Panc1 (cell line): ENCODE measurements at regions not wholly inside any gene's neighbourhood (a gene's known extent, or its start where the extent isn't known, plus 50 kb on each side); places are given as distances from the start of the nearest gene placed in this dataset.

ENCODE experiments used
- POLR2AphosphoS5 ChIP-seq: IDR thresholded peaks from 2 replicates; pipeline ENCODE4 v1.6.1; 2012; ENCODE audit warnings: mild to moderate bottlenecking, low read depth, low read length, moderate library complexity
- TCF7L2 ChIP-seq: IDR thresholded peaks from 2 replicates; pipeline ENCODE4 v1.6.1; 2011; ENCODE audit warnings: mild to moderate bottlenecking, low read depth, low read length, inconsistent platforms
- TF ChIP-seq, protein P1 (sequence below): fragments of 450-650 bp; IDR thresholded peaks from 2 replicates; pipeline ENCODE4 v1.5.1; 2017; ENCODE audit warnings: mild to moderate bottlenecking
- TF ChIP-seq, protein P2 (sequence below), 2 experiments: IDR thresholded peaks; 2 replicates each; pipeline ENCODE4 v1.6.1; 2011 to 2012; ENCODE audit warnings: low read depth in 2 of 2, control low read depth in 1 of 2, low read length in 1 of 2, mild to moderate bottlenecking in 1 of 2, moderate library complexity in 1 of 2; ENCODE audit not compliant: insufficient read depth in 1 of 2

DNA sequence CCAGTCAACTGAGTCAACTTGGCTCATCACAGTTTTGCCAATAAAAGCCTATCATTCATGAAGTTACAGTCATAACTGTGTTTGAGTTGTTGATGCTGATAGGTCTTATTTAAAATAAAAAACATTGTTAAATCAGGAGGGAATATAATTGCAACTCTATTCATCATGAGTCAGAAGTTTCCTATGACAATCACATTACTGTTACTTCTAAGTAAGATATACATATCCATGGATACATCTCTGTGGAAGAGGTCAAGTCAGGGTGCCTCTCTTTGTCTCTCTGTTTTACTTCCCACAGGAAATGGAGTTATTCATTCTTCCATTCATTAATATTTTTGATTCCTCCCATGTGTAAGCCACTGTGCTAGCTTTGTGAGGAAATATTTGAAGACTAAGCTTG, 2015.4 kb upstream of the WWC1 start:
- TF ChIP-seq, protein P1, sequence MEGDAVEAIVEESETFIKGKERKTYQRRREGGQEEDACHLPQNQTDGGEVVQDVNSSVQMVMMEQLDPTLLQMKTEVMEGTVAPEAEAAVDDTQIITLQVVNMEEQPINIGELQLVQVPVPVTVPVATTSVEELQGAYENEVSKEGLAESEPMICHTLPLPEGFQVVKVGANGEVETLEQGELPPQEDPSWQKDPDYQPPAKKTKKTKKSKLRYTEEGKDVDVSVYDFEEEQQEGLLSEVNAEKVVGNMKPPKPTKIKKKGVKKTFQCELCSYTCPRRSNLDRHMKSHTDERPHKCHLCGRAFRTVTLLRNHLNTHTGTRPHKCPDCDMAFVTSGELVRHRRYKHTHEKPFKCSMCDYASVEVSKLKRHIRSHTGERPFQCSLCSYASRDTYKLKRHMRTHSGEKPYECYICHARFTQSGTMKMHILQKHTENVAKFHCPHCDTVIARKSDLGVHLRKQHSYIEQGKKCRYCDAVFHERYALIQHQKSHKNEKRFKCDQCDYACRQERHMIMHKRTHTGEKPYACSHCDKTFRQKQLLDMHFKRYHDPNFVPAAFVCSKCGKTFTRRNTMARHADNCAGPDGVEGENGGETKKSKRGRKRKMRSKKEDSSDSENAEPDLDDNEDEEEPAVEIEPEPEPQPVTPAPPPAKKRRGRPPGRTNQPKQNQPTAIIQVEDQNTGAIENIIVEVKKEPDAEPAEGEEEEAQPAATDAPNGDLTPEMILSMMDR: no peak
- TF ChIP-seq POLR2AphosphoS5 (no peak), TCF7L2 (no peak)
- TF ChIP-seq, protein P2, sequence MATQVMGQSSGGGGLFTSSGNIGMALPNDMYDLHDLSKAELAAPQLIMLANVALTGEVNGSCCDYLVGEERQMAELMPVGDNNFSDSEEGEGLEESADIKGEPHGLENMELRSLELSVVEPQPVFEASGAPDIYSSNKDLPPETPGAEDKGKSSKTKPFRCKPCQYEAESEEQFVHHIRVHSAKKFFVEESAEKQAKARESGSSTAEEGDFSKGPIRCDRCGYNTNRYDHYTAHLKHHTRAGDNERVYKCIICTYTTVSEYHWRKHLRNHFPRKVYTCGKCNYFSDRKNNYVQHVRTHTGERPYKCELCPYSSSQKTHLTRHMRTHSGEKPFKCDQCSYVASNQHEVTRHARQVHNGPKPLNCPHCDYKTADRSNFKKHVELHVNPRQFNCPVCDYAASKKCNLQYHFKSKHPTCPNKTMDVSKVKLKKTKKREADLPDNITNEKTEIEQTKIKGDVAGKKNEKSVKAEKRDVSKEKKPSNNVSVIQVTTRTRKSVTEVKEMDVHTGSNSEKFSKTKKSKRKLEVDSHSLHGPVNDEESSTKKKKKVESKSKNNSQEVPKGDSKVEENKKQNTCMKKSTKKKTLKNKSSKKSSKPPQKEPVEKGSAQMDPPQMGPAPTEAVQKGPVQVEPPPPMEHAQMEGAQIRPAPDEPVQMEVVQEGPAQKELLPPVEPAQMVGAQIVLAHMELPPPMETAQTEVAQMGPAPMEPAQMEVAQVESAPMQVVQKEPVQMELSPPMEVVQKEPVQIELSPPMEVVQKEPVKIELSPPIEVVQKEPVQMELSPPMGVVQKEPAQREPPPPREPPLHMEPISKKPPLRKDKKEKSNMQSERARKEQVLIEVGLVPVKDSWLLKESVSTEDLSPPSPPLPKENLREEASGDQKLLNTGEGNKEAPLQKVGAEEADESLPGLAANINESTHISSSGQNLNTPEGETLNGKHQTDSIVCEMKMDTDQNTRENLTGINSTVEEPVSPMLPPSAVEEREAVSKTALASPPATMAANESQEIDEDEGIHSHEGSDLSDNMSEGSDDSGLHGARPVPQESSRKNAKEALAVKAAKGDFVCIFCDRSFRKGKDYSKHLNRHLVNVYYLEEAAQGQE (IDR thresholded peaks at IDR 0.05; ENCODE audit: insufficient read depth in 1 of 2, low read depth in 2 of 2, low read length in 1 of 2): no peak
